ENCODE measurements at regions not wholly inside any gene's neighbourhood (a gene's known extent, or its start where the extent isn't known, plus 50 kb on each side); places are given as distances from the start of the nearest gene placed in this dataset.

- TF ChIP-seq POLR2AphosphoS5 (IDR thresholded peaks at IDR 0.05; ENCODE audit: insufficient read depth in 1 of 2, low read depth in 1 of 2) (no peak), CTCF (IDR thresholded peaks at IDR 0.05) (no peak), POLR2A (IDR thresholded peaks at IDR 0.05) (no peak)
These were observed 243.7 kb downstream of the DACT1 start for GRCh38 chr14:58881433-58881832.

Measured in vagina (tissue), 2 donors.